Loucy (cell line): ENCODE measurements at regions not wholly inside any gene's neighbourhood (a gene's known extent, or its start where the extent isn't known, plus 50 kb on each side); places are given as distances from the start of the nearest gene placed in this dataset.

Source experiments
- CTCF ChIP-seq: fragments of 200-600 bp; sonication (generic); conservative IDR thresholded peaks from 2 replicates; pipeline ENCODE4 v1.5.1; 2014; ENCODE audit warnings: mild to moderate bottlenecking, antibody characterized with exemption, low read length
- EZH2phosphoT487 ChIP-seq: fragments of 200-600 bp; IDR thresholded peaks from 2 replicates; pipeline ENCODE4 v1.6.1; 2018; ENCODE audit warnings: antibody characterized with exemption, mild to moderate bottlenecking, moderate library complexity, borderline replicate concordance

GRCh38 chr1:9182784-9183257 is 51.8 kb upstream of the H6PD start:
- TF ChIP-seq EZH2phosphoT487 = no peak
- TF ChIP-seq CTCF = no peak
